BLaER1 treated with 17β-estradiol and CSF1 and Interleukin-3, amounts not matched to agents 10 nM and 100 nM (cell line): ENCODE measurements at regions not wholly inside any gene's neighbourhood (a gene's known extent, or its start where the extent isn't known, plus 50 kb on each side); places are given as distances from the start of the nearest gene placed in this dataset.
"Not testable (repeated sequence)": the region's sequence is repeated elsewhere in the genome, so short reads cannot be mapped to it uniquely, and the experiment has no call there.

Experiments used
- H3K27ac ChIP-seq, 11 experiments: shearing (Covaris generic); formaldehyde crosslinking; 2 replicates each; pipeline ENCODE4 v1.8.1; 2022
- H3K27me3 ChIP-seq, 11 experiments: shearing (Covaris generic); formaldehyde crosslinking; 2 replicates each; pipeline ENCODE4 v1.8.1; 2022
- H3K36me3 ChIP-seq, 11 experiments: shearing (Covaris generic); formaldehyde crosslinking; 2 replicates each; pipeline ENCODE4 v1.8.1; 2022
- H3K4me1 ChIP-seq, 10 experiments: shearing (Covaris generic); formaldehyde crosslinking; 2 replicates each; pipeline ENCODE4 v1.8.1; 2022
- H3K4me2 ChIP-seq, 11 experiments: shearing (Covaris generic); formaldehyde crosslinking; 2 replicates each; pipeline ENCODE4 v1.8.1; 2022
- H3K4me3 ChIP-seq, 10 experiments: shearing (Covaris generic); formaldehyde crosslinking; 2 replicates each; pipeline ENCODE4 v1.8.1; 2022
- H3K9ac ChIP-seq, 11 experiments: shearing (Covaris generic); formaldehyde crosslinking; 2 replicates each; pipeline ENCODE4 v1.8.1; 2022
- H3K9me3 ChIP-seq, 11 experiments: shearing (Covaris generic); formaldehyde crosslinking; replicated peaks in 1 of 11; 2 replicates each; pipeline ENCODE4 v1.8.1; 2022
- H4K20me1 ChIP-seq, 11 experiments: shearing (Covaris generic); formaldehyde crosslinking; 2 replicates each; pipeline ENCODE4 v1.8.1; 2022
- Cebpa-rat ChIP-seq, 11 experiments: shearing (Covaris generic); IDR thresholded peaks; 2 replicates each; pipeline ENCODE4 v1.8.1; 2022

GRCh38 chrX:140447150-140447549 is 57.7 kb downstream of the SOX3 start:
- Histone ChIP-seq H3K36me3 (no peaks in the 10 kb centered on the region), H3K4me1 (no peaks in the 10 kb centered on the region), H4K20me1 (no peaks in the 10 kb centered on the region), H3K27ac (no peak overlapping the region), H3K9ac (no peak overlapping the region), H3K9me3 (peaks cover 0 to 5% (median 0%) of the 10 kb centered on the region in 11 experiments; a peak in 1 of 22 replicates), H3K27me3 (peaks cover 70 to 99% (median 92%) of the 10 kb centered on the region in 11 experiments), H3K4me3 (no peak overlapping the region), H3K4me2 (no peak overlapping the region)
- no peak for TF ChIP-seq Cebpa-rat (IDR thresholded peaks at IDR 0.05)

DNA sequence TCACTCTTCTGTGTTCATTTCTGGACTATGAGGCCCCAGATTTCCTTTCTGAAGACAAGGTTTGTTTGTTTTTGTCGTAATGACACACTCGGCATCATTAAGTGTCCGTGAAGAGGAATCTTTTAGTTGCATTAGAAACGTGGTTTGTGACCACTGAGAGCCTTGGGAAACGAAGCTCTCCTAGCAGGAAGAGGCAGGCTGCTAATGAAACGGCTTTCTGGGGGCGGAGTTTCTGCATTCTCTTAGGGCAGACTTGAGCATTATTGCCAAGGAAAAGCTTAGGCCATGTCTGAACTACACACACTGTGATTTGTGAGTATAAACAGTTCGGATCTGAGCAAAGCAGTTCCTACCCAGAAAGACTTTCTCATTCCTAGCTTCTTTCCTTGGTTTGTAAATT is 64.0 kb downstream of the SOX3 start:
- H3K4me1 ChIP-seq = peaks cover 0 to 3% (median 0%) of the 10 kb centered on the region in 10 experiments; a peak in 1 of 20 replicates
- no peaks in the 10 kb centered on the region; a peak in 1 of 22 replicates for H3K9me3 ChIP-seq
- no peak overlapping the region for H3K4me2 ChIP-seq
- no peak overlapping the region for H3K9ac ChIP-seq
- H3K36me3 ChIP-seq = no peaks in the 10 kb centered on the region
- H4K20me1 ChIP-seq = peaks cover 0 to 3% (median 0%) of the 10 kb centered on the region in 11 experiments; a peak in 1 of 22 replicates
- H3K27me3 ChIP-seq = peaks cover 76 to 100% (median 98%) of the 10 kb centered on the region in 11 experiments
- no peak overlapping the region for H3K4me3 ChIP-seq
- H3K27ac ChIP-seq = no peak overlapping the region
- no peak for TF ChIP-seq Cebpa-rat (IDR thresholded peaks at IDR 0.05)

DNA sequence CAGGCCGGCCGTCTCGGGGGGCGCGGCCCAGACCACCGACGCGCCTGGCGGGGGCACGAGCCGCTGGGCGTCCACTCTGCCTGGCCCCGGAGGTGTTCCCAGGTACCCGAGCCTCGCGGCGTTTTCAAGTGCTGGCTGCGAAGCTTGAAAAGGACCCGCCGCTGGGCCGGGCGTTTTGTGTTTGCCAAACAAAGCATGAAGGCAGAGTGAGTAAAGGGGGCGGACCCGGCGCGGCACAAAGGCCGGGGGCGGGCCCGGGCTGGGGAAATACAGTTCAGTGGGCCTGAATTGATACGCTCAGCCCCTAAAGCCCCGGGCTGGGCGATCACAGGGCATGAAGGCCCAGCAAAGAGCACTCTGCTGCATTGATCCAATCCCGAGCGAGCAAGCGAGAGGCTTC is 65.4 kb downstream of the SOX3 start:
- no peak for TF ChIP-seq Cebpa-rat (IDR thresholded peaks at IDR 0.05)
- H3K4me2 ChIP-seq = peak overlapping the region; percentile 55 to 71 (median 63)
- peak overlapping the region; percentile 41 to 78 (median 67); a peak in 21 of 22 replicates for H3K9ac ChIP-seq
- peak overlapping the region in 7 of 11 experiments; percentile 35 to 63 (median 49); a peak in 11 of 22 replicates for H3K27ac ChIP-seq
- H3K4me1 ChIP-seq = peaks cover 0 to 3% (median 0%) of the 10 kb centered on the region in 10 experiments; a peak in 1 of 20 replicates
- H3K4me3 ChIP-seq = peak overlapping the region; percentile 34 to 62 (median 50); a peak in 19 of 20 replicates
- H3K9me3 ChIP-seq = no peaks in the 10 kb centered on the region; a peak in 1 of 22 replicates
- H4K20me1 ChIP-seq = peaks cover 0 to 3% (median 0%) of the 10 kb centered on the region in 11 experiments; a peak in 2 of 22 replicates
- peaks cover 81 to 100% (median 99%) of the 10 kb centered on the region in 11 experiments for H3K27me3 ChIP-seq
- H3K36me3 ChIP-seq = no peaks in the 10 kb centered on the region

DNA sequence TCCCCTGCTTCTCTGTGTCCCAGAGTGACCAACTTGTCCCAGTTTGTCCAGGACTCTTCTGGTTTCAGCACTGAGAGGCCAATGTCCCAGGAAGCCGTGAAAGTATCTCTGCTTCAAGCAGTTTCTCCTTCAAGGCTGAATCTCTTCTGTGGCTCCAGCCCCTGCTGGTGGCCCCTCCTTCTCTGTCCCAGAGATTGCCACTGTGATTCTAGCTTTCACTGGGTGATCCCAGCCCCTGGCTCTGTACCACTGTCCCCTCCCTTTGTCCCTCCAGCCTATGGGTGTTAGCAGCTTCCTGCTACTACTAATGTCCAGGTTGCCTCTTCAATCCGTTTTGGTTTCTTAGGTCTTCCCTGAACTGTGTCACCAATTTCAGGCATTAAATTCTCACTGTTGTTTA is 70.5 kb downstream of the SOX3 start:
- Histone ChIP-seq H3K9me3 (no peaks in the 10 kb centered on the region), H3K36me3 (no peaks in the 10 kb centered on the region), H3K27ac (no peak overlapping the region), H3K4me1 (no peaks in the 10 kb centered on the region), H3K9ac (no peak overlapping the region), H3K4me2 (no peak overlapping the region), H3K27me3 (peaks cover 91 to 100% (median 99%) of the 10 kb centered on the region in 11 experiments), H3K4me3 (no peak overlapping the region), H4K20me1 (peaks cover 0 to 4% (median 0%) of the 10 kb centered on the region in 11 experiments; a peak in 4 of 22 replicates)
- no peak for TF ChIP-seq Cebpa-rat (IDR thresholded peaks at IDR 0.05)

DNA sequence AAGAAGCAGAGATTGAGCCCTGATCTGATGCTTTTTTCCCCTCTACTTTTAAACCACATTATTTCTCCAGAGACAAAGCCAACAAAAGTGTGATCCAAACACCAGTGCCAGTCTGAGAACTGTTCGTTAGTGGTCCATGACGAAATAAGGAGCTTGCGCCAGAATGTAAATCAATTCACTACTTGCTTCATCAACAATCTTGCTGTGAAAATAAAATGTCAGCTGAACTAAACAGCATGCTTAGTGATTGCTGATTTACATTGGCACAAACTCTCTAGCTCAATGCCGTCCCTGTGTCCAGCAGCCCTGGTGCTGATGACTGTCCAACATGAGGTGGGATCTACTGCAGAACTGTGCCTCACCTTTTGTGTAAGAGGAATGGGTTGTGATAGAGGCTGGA is 71.3 kb downstream of the SOX3 start:
- Histone ChIP-seq H3K4me1 (no peaks in the 10 kb centered on the region), H4K20me1 (peaks cover 0 to 4% (median 0%) of the 10 kb centered on the region in 11 experiments; a peak in 4 of 22 replicates), H3K9me3 (no peaks in the 10 kb centered on the region), H3K9ac (no peak overlapping the region), H3K27me3 (peaks cover 91 to 100% (median 99%) of the 10 kb centered on the region in 11 experiments), H3K27ac (no peak overlapping the region), H3K36me3 (no peaks in the 10 kb centered on the region), H3K4me2 (no peak overlapping the region), H3K4me3 (no peak overlapping the region)
- no peak for TF ChIP-seq Cebpa-rat (IDR thresholded peaks at IDR 0.05)

- peaks cover 86 to 100% (median 99%) of the 10 kb centered on the region in 11 experiments for H3K27me3 ChIP-seq
- no peak overlapping the region for H3K4me2 ChIP-seq
- H3K9me3 ChIP-seq = no peaks in the 10 kb centered on the region
- TF ChIP-seq Cebpa-rat (IDR thresholded peaks at IDR 0.05) = no peak
- H3K27ac ChIP-seq = no peak overlapping the region
- H3K9ac ChIP-seq = no peak overlapping the region
- no peaks in the 10 kb centered on the region for H3K4me1 ChIP-seq
- H3K36me3 ChIP-seq = no peaks in the 10 kb centered on the region
- no peak overlapping the region for H3K4me3 ChIP-seq
- H4K20me1 ChIP-seq = peaks cover 0 to 4% (median 0%) of the 10 kb centered on the region in 11 experiments; a peak in 4 of 22 replicates
These were observed 72.3 kb downstream of the SOX3 start for GRCh38 chrX:140432346-140433175.

GRCh38 chrX:140431521-140431920 is 73.3 kb downstream of the SOX3 start:
- H3K27ac ChIP-seq = no peak overlapping the region
- no peak overlapping the region for H3K9ac ChIP-seq
- H4K20me1 ChIP-seq = peaks cover 0 to 4% (median 0%) of the 10 kb centered on the region in 11 experiments; a peak in 3 of 22 replicates
- no peak overlapping the region for H3K4me2 ChIP-seq
- H3K4me1 ChIP-seq = no peaks in the 10 kb centered on the region
- TF ChIP-seq Cebpa-rat (IDR thresholded peaks at IDR 0.05) = no peak
- no peaks in the 10 kb centered on the region for H3K36me3 ChIP-seq
- H3K27me3 ChIP-seq = peaks cover 86 to 100% (median 99%) of the 10 kb centered on the region in 11 experiments
- H3K9me3 ChIP-seq = no peaks in the 10 kb centered on the region
- no peak overlapping the region for H3K4me3 ChIP-seq

GRCh38 chrX:140425712-140426395 is 79.0 kb downstream of the SOX3 start:
- no peak for TF ChIP-seq Cebpa-rat (IDR thresholded peaks at IDR 0.05)
- Histone ChIP-seq H3K4me3 (no peak overlapping the region), H3K4me2 (no peak overlapping the region), H3K4me1 (no peaks in the 10 kb centered on the region), H3K27me3 (peaks cover 86 to 100% (median 98%) of the 10 kb centered on the region in 11 experiments), H3K27ac (no peak overlapping the region), H3K36me3 (no peaks in the 10 kb centered on the region), H3K9me3 (peaks cover 0 to 15% (median 0%) of the 10 kb centered on the region in 11 experiments; a peak in 1 of 22 replicates), H4K20me1 (no peaks in the 10 kb centered on the region), H3K9ac (no peak overlapping the region)

DNA sequence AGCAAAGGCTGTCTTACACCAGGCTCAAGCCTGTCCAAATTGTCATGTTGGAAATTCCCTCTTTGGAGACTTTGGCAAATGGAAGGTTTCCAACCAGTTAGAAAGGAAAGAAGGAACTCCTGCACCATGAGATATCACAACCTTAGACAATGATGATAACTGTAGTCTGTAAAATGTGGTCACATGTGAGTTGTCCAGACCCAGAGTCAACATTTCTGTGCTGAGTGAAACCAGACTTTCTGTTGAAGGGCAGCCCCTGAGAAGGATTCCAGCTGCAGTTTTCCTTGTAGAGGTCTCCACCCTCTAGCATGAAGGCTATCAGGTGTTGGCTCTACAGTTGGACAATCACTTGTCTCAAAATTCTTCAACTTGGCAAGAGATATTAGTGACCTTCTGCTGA is 82.4 kb downstream of the SOX3 start:
- no peak overlapping the region for H3K4me2 ChIP-seq
- no peaks in the 10 kb centered on the region for H3K36me3 ChIP-seq
- TF ChIP-seq Cebpa-rat (IDR thresholded peaks at IDR 0.05) = no peak
- H3K27me3 ChIP-seq = peaks cover 57 to 79% (median 68%) of the 10 kb centered on the region in 11 experiments
- no peak overlapping the region for H3K9ac ChIP-seq
- no peak overlapping the region for H3K4me3 ChIP-seq
- H3K27ac ChIP-seq = no peak overlapping the region
- H3K9me3 ChIP-seq = peaks cover 0 to 15% (median 0%) of the 10 kb centered on the region in 11 experiments; a peak in 2 of 22 replicates
- H4K20me1 ChIP-seq = no peaks in the 10 kb centered on the region
- no peaks in the 10 kb centered on the region for H3K4me1 ChIP-seq

GRCh38 chrX:140402131-140402530 is 102.7 kb downstream of the SOX3 start:
- not testable (repeated sequence) for H3K36me3 ChIP-seq

DNA sequence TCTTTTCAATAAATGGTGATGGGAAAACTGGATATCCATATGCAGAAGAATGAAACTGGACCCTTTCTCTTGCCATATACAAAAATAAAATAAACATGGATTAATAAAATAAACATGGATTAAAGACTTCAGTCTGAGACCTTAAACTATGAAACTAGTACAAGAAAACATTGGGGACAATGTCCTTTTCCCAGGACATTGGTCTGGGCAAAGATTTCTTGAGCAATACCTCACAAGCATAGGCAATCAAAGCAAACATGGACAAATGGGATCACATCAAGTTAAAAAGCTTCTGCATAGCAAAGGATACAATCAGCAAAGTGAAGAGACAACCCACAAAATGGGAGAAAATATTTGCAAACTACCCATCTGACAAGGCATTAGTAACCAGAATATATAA is 108.5 kb downstream of the SOX3 start:
- H4K20me1 ChIP-seq, H3K9me3 ChIP-seq, H3K36me3 ChIP-seq, H3K27ac ChIP-seq, H3K4me2 ChIP-seq, H3K4me3 ChIP-seq, H3K4me1 ChIP-seq, H3K9ac ChIP-seq: not testable (repeated sequence)
- H3K27me3 ChIP-seq = peaks cover 46 to 92% (median 72%) of the 10 kb centered on the region in 11 experiments

More at GRCh38 chrX:140402131-140402530, 102.7 kb downstream of the SOX3 start:
- Histone ChIP-seq H3K9me3 (peaks cover 27 to 47% (median 34%) of the 10 kb centered on the region in 11 experiments; a peak in 21 of 22 replicates), H3K27me3 (peaks cover 14 to 56% (median 28%) of the 10 kb centered on the region in 11 experiments; a peak in 21 of 22 replicates)
- not testable (repeated sequence) for H3K27ac ChIP-seq, H3K4me3 ChIP-seq, H4K20me1 ChIP-seq, H3K4me2 ChIP-seq, H3K4me1 ChIP-seq, H3K9ac ChIP-seq
